Urinary bladder (tissue), 3 donors: ENCODE measurements at regions not wholly inside any gene's neighbourhood (a gene's known extent, or its start where the extent isn't known, plus 50 kb on each side); places are given as distances from the start of the nearest gene placed in this dataset.

ENCODE experiments used
- DNase-seq: peaks from one replicate; pipeline ENCODE4 v3.0.0-alpha.2; 2015; ENCODE audit errors: extremely low spot score
- H3K27ac ChIP-seq: one replicate; pipeline ENCODE4 v1.5.1; 2013; ENCODE audit warnings: low read depth, mild to moderate bottlenecking, moderate library complexity
- H3K36me3 ChIP-seq: one replicate; pipeline ENCODE4 v1.6.1; 2013; ENCODE audit warnings: mild to moderate bottlenecking, moderate library complexity; ENCODE audit not compliant: insufficient read depth
- H3K4me1 ChIP-seq: one replicate; pipeline ENCODE4 v1.6.1; 2013; ENCODE audit warnings: mild to moderate bottlenecking, moderate library complexity; ENCODE audit not compliant: insufficient read depth
- H3K4me3 ChIP-seq: one replicate; pipeline ENCODE4 v1.5.1; 2013; ENCODE audit warnings: low read depth, low read length
- WGBS: extraction: QIAGEN DNeasy Blood & Tissue Kit; methylation state at CpG from one replicate; pipeline ENCODE4 v1.1.7; 2013; 5-methylcytosine and 5-hydroxymethylcytosine counted together
- donor health status: healthy with polysubstance abuse.
- donor health status: healthy.

DNA sequence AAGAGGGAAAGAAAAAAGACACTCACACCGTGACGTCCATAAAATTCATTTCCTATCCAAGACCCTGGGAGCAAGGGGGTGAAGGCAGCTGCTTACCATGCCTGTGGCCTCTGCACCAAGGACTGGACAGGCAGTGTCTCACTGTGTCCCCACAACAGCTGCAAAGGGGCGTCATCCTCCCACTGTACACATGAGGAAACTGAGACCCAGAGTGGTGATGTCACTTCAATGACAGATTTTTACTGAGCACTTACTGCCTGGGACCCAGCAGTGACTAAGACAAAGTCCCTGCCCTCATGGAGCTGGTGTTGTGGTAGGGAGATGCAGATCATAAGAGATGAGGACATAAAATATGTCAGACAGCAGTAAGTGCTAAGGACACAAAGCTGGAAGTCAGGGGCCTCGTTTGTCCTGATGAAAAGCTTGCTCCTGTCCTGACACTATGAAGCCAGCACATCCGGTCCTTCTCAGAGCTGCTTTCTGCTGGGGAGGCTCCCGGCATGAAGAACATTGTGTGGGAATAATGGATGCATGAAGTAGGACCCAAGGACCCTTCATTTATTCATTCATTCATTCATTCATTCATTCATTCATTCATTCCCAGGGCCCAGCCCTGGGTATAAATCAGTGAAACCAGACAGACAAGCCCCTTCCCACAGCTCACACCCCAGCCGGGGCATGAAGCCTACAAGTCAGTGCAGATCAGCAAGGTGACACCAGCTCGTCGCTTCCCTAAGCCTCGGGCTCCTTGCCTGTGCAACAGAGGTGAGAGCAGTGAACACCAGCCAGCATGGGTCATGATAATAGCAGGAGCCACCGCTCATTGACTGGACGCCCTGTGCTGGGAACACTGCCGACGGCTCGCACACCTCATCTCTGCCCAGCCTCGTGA is 473.7 kb downstream of the MATN1 start:
- no peaks in the 10 kb centered on the region for H3K36me3 ChIP-seq
- WGBS = 66% methylated on average over 16 of the region's 16 CpGs
- no peak for DNase-seq

DNA sequence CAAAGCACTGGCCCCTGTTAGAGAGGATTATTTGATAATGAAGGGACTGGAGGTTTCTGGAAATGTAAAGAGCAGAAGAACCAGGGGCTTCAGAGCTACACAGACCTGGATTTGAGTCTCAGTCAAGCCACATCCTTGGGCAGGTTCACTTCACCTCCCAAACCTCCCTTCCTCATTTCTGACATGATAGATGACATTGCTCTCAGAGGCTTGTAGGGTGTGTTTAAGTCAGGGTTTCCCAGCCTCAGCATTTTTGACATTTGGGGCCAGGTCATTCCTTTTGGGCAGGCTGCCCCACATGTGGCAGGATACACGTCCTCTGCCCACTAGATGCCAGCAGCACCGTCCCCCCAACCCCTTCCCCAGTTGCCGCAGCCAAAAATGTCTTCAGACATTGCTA is 474.6 kb downstream of the MATN1 start:
- Histone ChIP-seq H3K4me3 (no peak overlapping the region), H3K36me3 (no peaks in the 10 kb centered on the region), H3K4me1 (no peaks in the 10 kb centered on the region), H3K27ac (no peak overlapping the region)
- 39% methylated on average over 3 of the region's 3 CpGs for whole genome bisulfite sequencing
- no peak for DNase-seq

More for the DNA sequence above, 473.7 kb downstream of the MATN1 start:
- H3K27ac ChIP-seq = no peak overlapping the region
- H3K4me1 ChIP-seq = no peaks in the 10 kb centered on the region
- no peak overlapping the region for H3K4me3 ChIP-seq

DNA sequence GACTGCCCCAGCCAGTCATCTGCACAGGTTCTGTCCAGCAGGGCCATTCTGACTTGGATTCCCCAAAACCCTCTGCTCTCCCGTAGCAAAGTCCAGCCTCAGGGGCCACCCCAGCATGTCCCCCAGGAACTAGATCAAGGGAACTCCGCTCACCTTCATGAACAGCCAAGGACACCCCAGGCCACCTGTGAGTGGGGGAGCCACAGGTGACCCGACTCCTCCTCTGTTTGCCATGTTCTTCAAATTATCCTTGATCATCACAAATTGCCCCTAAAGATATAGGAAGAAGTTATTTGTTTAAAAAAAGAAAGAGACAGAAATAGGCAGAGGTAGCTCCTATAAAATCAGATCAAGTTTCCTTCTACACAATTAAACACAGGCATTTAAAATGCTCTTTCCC is 475.0 kb downstream of the MATN1 start:
- no peak for DNase-seq
- WGBS = 86% methylated on average over 3 of the region's 3 CpGs
- no peaks in the 10 kb centered on the region for H3K4me1 ChIP-seq
- no peaks in the 10 kb centered on the region for H3K36me3 ChIP-seq
- H3K27ac ChIP-seq = no peak overlapping the region
- no peak overlapping the region for H3K4me3 ChIP-seq

DNA sequence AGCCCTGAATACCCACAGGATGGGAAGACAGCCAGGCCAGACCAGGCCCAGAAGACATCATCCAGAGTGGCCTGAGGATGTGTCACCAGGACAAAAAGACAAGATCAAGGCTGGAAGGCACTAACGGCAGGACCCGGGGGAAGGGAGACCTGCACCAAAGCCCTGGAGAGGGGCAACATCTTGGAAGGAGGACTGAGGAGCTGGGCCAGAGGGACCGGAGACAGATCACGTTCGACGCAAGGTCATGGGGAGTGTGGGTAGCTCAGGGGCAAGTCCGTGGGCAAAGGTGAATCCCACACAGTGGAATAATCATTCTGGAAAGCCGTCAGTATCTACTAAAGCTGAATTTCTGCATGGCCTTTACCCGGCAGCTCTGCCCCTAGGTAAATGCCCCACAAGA is 478.6 kb downstream of the MATN1 start:
- no peak for DNase-seq
- WGBS = 83% methylated on average over 9 of the region's 9 CpGs
- Histone ChIP-seq H3K36me3 (no peaks in the 10 kb centered on the region), H3K4me3 (no peak overlapping the region), H3K4me1 (no peaks in the 10 kb centered on the region), H3K27ac (no peak overlapping the region)

DNA sequence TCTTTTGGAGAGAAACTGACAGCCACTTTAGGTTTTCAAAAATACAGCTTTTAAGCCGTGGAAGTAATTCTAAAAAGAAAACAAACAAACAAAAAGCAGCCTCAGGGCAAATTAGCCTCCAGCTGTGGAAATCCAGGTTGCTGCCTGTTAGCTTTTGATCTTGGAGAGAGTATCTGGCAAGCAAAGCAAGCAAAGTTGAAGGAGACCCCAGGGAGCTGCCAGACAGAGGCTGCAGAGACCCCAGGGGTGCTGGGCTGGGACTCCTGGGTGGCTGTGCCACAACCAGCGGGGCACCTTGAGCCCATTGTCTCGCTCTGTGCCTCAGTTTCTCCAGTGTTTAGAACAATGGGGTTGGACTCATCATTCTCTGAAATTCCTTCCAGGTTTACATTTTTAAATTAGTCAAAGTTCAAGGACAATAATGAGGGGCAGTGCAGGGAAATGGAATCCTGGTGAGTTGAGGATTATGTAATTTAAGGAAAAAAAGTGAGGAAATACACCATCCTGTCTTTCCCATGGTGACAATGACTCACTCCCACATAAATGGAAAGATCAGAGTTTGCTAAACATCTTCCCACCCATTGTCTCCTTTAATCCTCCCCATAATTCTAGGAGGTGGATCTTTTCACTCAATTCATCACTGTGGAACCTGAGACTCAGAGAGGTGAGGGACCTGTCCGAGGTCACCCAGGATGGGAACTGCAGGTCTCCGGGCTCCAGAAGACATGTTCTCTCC is 480.5 kb downstream of the MATN1 start:
- no peaks in the 10 kb centered on the region for H3K4me1 ChIP-seq
- DNase-seq = no peak
- no peak overlapping the region for H3K27ac ChIP-seq
- 45% methylated on average over 5 of the region's 5 CpGs for WGBS
- no peaks in the 10 kb centered on the region for H3K36me3 ChIP-seq
- H3K4me3 ChIP-seq = no peak overlapping the region

DNA sequence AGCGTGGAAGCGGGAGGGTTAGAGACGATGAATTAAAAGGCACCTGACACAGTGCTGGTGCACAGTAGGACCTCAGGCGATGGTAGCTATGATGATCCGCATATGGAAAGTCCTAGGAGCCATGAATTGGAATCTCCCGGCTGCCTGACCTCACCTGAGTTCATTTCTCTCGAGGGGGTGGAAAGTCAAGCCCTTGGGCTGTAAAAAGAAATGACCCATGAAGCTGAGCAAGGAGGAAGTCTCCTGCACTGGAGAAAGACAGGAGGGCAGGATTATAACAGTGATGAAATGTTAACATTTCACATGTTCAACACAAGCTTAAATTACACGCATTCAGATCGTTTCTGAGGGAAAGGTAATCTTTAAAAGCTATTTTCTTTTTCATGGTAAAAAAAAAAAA is 481.2 kb downstream of the MATN1 start:
- WGBS = 42% methylated on average over 9 of the region's 9 CpGs
- no peak overlapping the region for H3K27ac ChIP-seq
- no peaks in the 10 kb centered on the region for H3K4me1 ChIP-seq
- H3K4me3 ChIP-seq = no peak overlapping the region
- H3K36me3 ChIP-seq = no peaks in the 10 kb centered on the region
- no peak for DNase-seq

DNA sequence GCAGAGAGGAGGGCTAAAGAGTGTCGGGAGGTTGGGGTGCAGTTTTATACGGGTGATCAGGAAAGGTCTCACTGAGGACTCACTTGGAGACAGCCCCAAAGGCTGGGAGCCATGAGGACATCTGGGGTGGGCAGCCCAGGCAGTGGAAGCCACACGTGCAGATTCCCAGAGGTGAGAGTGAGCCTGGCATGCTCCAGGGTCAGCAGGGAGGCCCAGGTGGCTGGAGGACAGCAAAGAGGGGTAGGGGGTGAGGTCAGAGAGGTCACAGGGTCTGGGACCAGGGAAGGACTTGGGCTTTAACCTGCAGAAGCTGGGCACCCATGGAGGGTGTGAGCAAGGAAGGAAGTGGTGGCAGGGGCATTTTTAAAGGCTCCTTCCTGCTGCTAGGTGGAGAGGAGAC is 481.7 kb downstream of the MATN1 start:
- Histone ChIP-seq H3K36me3 (no peaks in the 10 kb centered on the region), H3K4me3 (no peak overlapping the region), H3K27ac (no peak overlapping the region), H3K4me1 (no peaks in the 10 kb centered on the region)
- no peak for DNase-seq
- WGBS = 15% methylated on average over 3 of the region's 3 CpGs

DNA sequence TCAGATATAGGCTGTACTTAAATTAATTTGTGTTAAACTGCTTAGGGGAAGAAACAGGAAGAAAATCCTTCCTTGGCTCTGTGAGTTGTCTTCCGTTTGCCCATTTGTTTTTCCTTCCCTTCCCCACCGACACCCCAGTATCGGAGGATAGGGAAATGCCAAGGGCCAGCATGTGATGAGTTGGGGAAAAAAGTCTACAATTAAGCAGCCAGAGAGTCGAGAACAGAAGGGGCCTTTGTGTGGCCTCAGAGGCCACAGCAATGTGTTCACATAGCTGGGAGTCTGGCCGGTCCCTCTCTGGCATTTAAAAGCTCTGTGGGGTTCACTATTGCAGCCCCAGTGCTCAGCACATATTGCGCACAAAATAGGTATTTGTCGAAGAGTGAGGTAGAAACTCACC is 489.3 kb downstream of the MATN1 start:
- H3K27ac ChIP-seq = no peak overlapping the region
- WGBS = 69% methylated on average over 7 of the region's 7 CpGs
- no peaks in the 10 kb centered on the region for H3K4me1 ChIP-seq
- no peaks in the 10 kb centered on the region for H3K36me3 ChIP-seq
- H3K4me3 ChIP-seq = no peak overlapping the region
- no peak for DNase-seq

DNA sequence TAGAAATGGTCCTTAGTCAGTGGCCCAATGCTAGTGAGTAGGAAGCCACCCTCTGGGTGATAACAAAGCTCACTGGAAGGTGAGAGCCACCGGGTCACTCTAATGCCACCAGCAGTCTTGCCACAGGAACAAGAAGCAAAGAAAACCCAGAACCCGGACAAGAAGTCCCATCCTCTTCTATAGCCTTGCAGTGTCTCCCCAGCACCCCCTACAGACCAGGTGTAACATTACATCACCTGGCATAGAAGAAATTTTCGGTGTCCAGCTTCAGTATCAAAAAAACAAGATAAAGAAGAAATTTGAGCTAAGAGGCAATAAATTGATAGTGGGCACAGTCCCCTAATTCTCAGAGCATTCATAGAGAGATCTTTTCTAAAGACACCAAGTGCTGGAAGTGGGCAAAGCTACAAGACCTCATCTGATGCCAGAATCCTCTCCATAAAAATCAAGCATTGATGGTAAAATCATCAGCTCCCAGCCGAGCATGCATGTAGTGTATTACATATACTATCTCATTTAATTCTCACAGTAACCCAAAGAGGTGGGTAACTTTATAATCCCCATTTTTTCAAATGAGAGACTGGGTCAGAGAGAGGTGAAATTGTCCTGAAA is 491.0 kb downstream of the MATN1 start:
- WGBS = 47% methylated on average over 4 of the region's 4 CpGs
- no peak for DNase-seq
- no peaks in the 10 kb centered on the region for H3K36me3 ChIP-seq
- H3K4me3 ChIP-seq = no peak overlapping the region
- no peak overlapping the region for H3K27ac ChIP-seq
- no peaks in the 10 kb centered on the region for H3K4me1 ChIP-seq

DNA sequence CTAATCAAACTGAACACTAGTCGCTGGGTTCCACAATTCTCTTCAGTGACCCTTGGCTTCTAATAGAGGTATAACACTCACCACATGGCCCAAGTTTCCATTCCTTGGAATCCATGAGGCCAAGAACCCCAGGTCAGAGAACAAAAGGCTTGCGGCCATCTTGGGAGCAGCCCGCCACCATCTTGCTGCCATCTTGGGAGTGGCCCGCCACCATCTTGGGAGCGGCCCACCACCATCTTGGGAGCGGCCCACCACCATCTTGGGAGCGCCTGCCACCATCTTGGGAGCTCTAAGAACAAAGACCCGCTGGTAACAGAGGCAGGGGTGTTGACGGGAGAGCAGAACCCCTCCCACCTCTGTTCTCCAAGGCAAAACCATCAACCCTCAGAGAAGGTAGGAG is 493.4 kb downstream of the MATN1 start:
- no peak overlapping the region for H3K27ac ChIP-seq
- no peaks in the 10 kb centered on the region for H3K36me3 ChIP-seq
- H3K4me1 ChIP-seq = no peaks in the 10 kb centered on the region
- 91% methylated on average over 9 of the region's 9 CpGs for WGBS
- no peak overlapping the region for H3K4me3 ChIP-seq
- no peak for DNase-seq

DNA sequence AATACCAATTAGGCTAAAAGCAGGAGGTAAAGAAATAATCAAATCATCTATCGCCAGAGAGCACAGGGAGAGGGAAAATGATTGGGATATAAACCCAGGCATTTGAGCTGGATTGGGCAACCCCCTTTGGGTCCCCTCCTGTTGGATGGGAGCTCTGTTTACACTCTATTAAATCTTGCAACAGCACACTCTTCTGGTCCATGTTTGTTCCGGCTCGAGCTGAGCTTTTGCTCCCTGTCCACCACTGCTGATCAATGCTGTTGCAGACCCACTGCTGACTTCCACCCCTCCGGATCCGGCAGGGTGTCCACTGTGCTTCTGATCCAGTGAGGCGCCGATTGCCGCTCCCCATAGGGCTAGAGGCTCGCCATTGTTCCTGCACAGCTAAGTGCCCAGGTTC is 493.8 kb downstream of the MATN1 start:
- no peaks in the 10 kb centered on the region for H3K4me1 ChIP-seq
- WGBS = 80% methylated on average over 9 of the region's 9 CpGs
- H3K4me3 ChIP-seq = no peak overlapping the region

DNA sequence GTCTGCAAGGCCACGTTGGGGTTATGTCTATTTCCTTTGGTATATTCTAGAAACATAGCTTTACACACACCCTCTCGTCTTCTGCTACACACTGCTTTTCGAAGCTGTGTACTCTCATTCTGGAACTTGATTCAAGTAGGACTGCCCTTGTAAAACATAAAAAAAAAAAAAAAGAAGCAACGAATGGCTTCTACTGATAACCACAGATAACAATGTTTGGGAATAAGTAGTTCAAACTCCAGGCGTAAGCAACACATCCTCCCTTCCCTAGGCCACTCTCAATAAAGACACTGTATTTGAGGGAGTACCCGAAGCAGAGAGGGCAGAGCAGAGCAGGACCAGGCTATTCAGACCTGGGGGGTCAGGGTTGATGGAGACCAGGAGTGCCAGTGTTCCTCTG is 496.7 kb downstream of the MATN1 start:
- no peak overlapping the region for H3K27ac ChIP-seq
- no peaks in the 10 kb centered on the region for H3K4me1 ChIP-seq
- H3K36me3 ChIP-seq = no peaks in the 10 kb centered on the region
- no peak overlapping the region for H3K4me3 ChIP-seq
- 29% methylated on average over 6 of the region's 6 CpGs for WGBS
- DNase-seq = no peak

More for the DNA sequence above, 493.8 kb downstream of the MATN1 start:
- no peak for DNase-seq
- Histone ChIP-seq H3K27ac (no peak overlapping the region), H3K36me3 (no peaks in the 10 kb centered on the region)

DNA sequence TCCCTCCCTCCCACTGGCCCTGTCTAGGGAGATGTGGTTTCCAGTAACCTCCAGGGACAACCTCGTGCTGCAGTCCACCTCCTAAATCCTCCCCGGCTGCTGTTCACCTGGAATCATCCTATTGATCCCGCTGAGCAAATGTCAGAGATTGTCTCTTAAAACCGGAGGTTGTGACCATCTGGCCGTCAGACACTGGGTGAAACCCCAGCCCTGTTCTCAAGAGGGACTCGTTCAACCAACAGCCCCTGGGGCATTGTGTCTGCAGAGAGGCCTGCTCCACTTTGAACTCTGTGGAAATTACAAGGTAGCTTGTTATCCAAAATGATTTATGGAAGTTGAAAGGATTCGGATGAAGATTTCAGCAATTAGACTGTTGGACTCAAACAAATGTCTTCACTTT is 498.0 kb downstream of the MATN1 start:
- no peak overlapping the region for H3K4me3 ChIP-seq
- 47% methylated on average over 7 of the region's 7 CpGs for WGBS
- H3K4me1 ChIP-seq = no peaks in the 10 kb centered on the region
- H3K36me3 ChIP-seq = no peaks in the 10 kb centered on the region
- H3K27ac ChIP-seq = no peak overlapping the region
- DNase-seq = no peak

DNA sequence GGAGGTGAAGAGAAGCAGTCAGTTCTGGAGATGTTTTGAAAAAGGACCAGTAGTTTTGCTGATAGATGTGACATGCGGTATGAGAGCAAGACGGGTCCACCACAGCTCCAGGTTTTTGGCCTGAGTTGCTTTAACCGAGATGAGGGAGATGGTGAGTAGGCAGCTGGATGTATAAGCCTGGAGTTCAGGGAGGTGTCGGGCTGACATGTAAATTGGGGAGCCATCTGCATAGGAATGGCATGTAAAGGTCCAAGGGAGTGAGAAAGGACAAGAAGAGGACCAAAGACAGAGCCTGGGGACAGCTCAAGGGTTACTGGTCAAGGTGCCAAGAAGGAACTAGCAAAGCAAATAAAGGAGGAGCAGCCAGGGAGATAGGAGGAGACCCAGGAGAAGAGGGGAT is 503.7 kb downstream of the MATN1 start:
- WGBS = 68% methylated on average over 4 of the region's 4 CpGs
- no peak for DNase-seq
- Histone ChIP-seq H3K36me3 (no peaks in the 10 kb centered on the region), H3K4me3 (no peak overlapping the region), H3K27ac (no peak overlapping the region), H3K4me1 (no peaks in the 10 kb centered on the region)
